PC-9 (cell line): ENCODE measurements at regions not wholly inside any gene's neighbourhood (a gene's known extent, or its start where the extent isn't known, plus 50 kb on each side); places are given as distances from the start of the nearest gene placed in this dataset.

Experiments
- EZH2 ChIP-seq: fragments of 200-600 bp; sonication (generic); IDR thresholded peaks from 2 replicates; pipeline ENCODE4 v1.8.0; 2017; ENCODE audit warnings: antibody characterized with exemption, low read depth
- TF ChIP-seq, protein P1 (sequence below): fragments of 200-600 bp; sonication (generic); conservative IDR thresholded peaks from 2 replicates; pipeline ENCODE4 v1.6.1; 2017; ENCODE audit warnings: mixed run types, antibody characterized with exemption, mild to moderate bottlenecking, moderate library complexity

DNA sequence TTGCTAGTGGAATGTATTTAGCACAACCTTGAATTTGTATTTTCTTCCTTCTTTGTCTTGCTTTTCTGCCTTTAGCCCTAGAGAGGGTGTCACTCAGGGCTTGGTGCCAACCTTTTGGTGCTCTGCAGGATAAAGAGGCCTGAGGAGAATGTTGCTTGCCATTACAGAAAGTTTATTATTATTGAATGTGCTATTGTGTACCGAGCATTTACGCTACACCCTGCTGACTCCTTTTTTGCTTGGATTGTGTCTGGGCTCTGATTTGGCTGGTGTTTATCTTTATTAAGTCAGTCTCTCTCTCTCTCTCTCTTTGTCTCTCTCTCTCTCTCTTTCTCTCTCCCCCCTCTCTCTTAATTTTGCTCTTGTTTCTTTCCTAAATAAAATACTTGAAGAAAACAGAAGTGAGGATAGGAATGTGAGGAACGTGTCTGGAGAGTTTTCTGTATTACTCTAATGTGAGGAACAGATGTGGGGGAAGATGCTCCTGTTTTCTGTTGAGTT, 284.4 kb upstream of the PHYHIPL start:
- TF ChIP-seq, protein P1, sequence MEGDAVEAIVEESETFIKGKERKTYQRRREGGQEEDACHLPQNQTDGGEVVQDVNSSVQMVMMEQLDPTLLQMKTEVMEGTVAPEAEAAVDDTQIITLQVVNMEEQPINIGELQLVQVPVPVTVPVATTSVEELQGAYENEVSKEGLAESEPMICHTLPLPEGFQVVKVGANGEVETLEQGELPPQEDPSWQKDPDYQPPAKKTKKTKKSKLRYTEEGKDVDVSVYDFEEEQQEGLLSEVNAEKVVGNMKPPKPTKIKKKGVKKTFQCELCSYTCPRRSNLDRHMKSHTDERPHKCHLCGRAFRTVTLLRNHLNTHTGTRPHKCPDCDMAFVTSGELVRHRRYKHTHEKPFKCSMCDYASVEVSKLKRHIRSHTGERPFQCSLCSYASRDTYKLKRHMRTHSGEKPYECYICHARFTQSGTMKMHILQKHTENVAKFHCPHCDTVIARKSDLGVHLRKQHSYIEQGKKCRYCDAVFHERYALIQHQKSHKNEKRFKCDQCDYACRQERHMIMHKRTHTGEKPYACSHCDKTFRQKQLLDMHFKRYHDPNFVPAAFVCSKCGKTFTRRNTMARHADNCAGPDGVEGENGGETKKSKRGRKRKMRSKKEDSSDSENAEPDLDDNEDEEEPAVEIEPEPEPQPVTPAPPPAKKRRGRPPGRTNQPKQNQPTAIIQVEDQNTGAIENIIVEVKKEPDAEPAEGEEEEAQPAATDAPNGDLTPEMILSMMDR: no peak
- TF ChIP-seq EZH2: no peak
